ENCODE measurements at regions not wholly inside any gene's neighbourhood (a gene's known extent, or its start where the extent isn't known, plus 50 kb on each side); places are given as distances from the start of the nearest gene placed in this dataset.
"Not testable (repeated sequence)": the region's sequence is repeated elsewhere in the genome, so short reads cannot be mapped to it uniquely, and the experiment has no call there.

DNA sequence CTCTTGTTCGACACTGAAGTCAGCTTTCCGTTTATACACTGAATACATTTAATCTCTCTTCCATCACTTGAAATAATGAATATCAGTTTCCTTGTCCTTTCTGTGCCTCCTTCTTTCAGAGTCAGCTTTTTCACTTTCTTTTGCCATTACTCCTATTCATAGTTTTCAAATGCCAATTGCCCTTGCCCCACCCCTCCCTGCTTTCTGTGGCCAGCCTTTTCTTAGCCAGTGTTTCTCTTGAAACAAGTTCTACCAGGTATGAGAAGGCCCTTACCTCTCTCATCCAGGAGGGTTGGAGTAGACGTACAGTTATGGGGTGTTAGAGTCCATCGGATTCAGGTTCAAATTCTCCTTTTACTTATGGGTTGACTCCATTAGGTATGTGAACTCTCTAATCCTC lies 574.7 kb upstream of the SEMA6A start:
- DNase-seq = no peak
- Histone ChIP-seq H3K27me3 (no peaks in the 10 kb centered on the region), H3K36me3 (no peaks in the 10 kb centered on the region), H3K9me3 (no peaks in the 10 kb centered on the region), H3K4me3 (no peak overlapping the region)

GRCh38 chr5:117144086-117144485 lies 569.5 kb upstream of the SEMA6A start:
- Histone ChIP-seq H3K27me3 (no peaks in the 10 kb centered on the region), H3K9me3 (no peaks in the 10 kb centered on the region), H3K4me3 (no peak overlapping the region), H3K36me3 (no peaks in the 10 kb centered on the region)
- no peak for DNase-seq

DNA sequence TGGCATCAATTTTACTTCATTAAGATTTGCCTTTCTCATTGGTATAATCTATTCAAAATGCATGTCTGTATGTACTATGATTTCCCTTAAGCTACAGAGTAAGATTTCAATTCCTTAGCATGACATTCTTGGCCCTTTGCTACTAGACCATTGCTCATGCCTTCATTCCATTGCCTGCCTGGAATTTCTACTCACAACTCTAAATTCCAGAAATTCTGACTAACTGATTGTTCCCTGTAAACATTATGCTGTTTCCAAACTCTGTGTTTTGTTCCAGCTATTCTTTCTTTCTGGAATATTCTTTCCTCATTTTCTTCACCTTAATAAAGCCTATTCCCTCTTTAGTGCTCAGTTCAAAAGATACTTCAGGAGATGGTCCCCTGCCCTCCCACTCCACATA lies 568.8 kb upstream of the SEMA6A start:
- H3K9me3 ChIP-seq = no peaks in the 10 kb centered on the region
- no peak for DNase-seq
- H3K27me3 ChIP-seq = no peaks in the 10 kb centered on the region

GRCh38 chr5:117138523-117138922 lies 563.9 kb upstream of the SEMA6A start:
- Histone ChIP-seq H3K4me3 (no peak overlapping the region), H3K9me3 (no peaks in the 10 kb centered on the region), H3K36me3 (no peaks in the 10 kb centered on the region), H3K27me3 (no peaks in the 10 kb centered on the region)
- DNase-seq = no peak

More for the DNA sequence above, 568.8 kb upstream of the SEMA6A start:
- no peaks in the 10 kb centered on the region for H3K36me3 ChIP-seq
- no peak overlapping the region for H3K4me3 ChIP-seq

GRCh38 chr5:117135851-117136250 lies 561.2 kb upstream of the SEMA6A start:
- H3K4me3 ChIP-seq = no peak overlapping the region
- no peak for DNase-seq
- no peaks in the 10 kb centered on the region for H3K27me3 ChIP-seq
- no peaks in the 10 kb centered on the region for H3K36me3 ChIP-seq
- H3K9me3 ChIP-seq = no peaks in the 10 kb centered on the region

DNA sequence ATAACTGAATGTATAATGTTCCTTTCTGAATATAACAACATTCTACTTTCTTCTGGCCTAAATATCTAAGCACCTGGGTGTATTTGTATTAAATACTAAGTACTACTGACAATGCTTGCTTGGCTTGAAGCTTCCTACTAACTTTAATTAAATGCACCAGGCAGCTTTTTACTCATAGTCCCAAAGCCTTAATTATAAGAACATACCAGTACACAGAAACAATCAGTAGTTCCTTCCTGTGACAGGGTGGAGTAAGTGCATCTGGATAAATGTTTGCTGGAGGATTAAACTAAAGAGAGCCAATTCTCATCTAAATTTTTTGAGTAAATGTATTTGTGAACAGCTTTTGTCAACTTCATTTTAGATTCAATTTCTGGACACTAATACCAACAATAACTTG lies 558.6 kb upstream of the SEMA6A start:
- no peak for DNase-seq
- no peaks in the 10 kb centered on the region for H3K36me3 ChIP-seq

DNA sequence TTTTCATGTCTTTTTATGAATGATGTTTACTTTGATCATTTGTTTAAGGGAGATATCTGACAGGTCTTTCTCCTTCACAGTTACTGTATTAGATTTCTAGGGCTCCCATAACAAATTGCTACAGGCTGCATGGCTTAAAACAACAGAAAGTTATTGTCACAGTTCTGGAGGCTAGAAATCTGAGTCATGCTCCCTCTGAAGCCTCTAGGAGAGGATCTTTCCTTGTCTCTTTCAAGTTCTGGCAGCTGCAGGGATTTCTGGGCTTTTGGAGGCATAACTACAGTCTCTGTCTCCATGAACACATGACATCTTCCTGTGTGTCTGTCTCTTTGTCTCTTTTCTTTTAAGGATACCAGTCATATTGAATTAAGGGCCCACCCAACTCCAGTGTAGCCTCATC lies 557.3 kb upstream of the SEMA6A start:
- no peak for DNase-seq
- H3K36me3 ChIP-seq = no peaks in the 10 kb centered on the region
- H3K4me3 ChIP-seq = no peak overlapping the region
- no peaks in the 10 kb centered on the region for H3K9me3 ChIP-seq
- no peaks in the 10 kb centered on the region for H3K27me3 ChIP-seq

More for the DNA sequence above, 558.6 kb upstream of the SEMA6A start:
- Histone ChIP-seq H3K27me3 (no peaks in the 10 kb centered on the region), H3K4me3 (no peak overlapping the region), H3K9me3 (no peaks in the 10 kb centered on the region)

GRCh38 chr5:117131048-117131679 lies 556.5 kb upstream of the SEMA6A start:
- no peak for DNase-seq
- no peaks in the 10 kb centered on the region for H3K9me3 ChIP-seq
- no peaks in the 10 kb centered on the region for H3K27me3 ChIP-seq
- no peaks in the 10 kb centered on the region for H3K36me3 ChIP-seq
- H3K4me3 ChIP-seq = no peak overlapping the region

DNA sequence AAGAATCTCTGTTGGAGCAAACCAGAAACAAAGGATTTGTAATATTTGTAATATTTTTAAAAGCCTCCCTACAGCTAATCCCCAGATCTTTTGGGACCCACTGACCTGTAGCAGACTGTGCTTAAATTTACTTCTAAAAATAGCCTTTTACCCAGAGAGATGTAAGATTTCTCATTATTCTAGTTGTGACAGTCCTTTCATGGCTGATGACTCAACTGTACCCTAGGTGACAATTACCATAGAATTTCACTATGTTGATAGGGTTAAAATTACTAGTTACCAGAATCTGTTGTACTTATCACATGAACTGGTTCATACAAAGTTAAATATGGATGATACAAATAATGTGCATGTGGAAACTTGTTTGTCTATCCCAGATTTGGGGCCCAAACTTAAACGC lies 543.9 kb upstream of the SEMA6A start:
- no peaks in the 10 kb centered on the region for H3K9me3 ChIP-seq
- no peaks in the 10 kb centered on the region for H3K36me3 ChIP-seq
- DNase-seq = no peak
- H3K4me3 ChIP-seq = no peak overlapping the region
- H3K27me3 ChIP-seq = no peaks in the 10 kb centered on the region

GRCh38 chr5:117117314-117117713 lies 542.7 kb upstream of the SEMA6A start:
- H3K36me3 ChIP-seq, H3K4me3 ChIP-seq, DNase-seq, H3K27me3 ChIP-seq, H3K9me3 ChIP-seq: not testable (repeated sequence)

GRCh38 chr5:117110548-117110947 lies 535.9 kb upstream of the SEMA6A start:
- Histone ChIP-seq H3K9me3 (no peaks in the 10 kb centered on the region), H3K4me3 (no peak overlapping the region), H3K27me3 (no peaks in the 10 kb centered on the region), H3K36me3 (no peaks in the 10 kb centered on the region)
- no peak for DNase-seq

- no peak for DNase-seq
- Histone ChIP-seq H3K27me3 (no peaks in the 10 kb centered on the region), H3K36me3 (no peaks in the 10 kb centered on the region), H3K9me3 (no peaks in the 10 kb centered on the region), H3K4me3 (no peak overlapping the region)
Measured at GRCh38 chr5:117107859-117108258, 533.2 kb upstream of the SEMA6A start.

- Histone ChIP-seq H3K36me3 (no peaks in the 10 kb centered on the region), H3K9me3 (no peaks in the 10 kb centered on the region), H3K4me3 (no peak overlapping the region), H3K27me3 (no peaks in the 10 kb centered on the region)
- no peak for DNase-seq
Measured at GRCh38 chr5:117103703-117104102, 529.1 kb upstream of the SEMA6A start.

DNA sequence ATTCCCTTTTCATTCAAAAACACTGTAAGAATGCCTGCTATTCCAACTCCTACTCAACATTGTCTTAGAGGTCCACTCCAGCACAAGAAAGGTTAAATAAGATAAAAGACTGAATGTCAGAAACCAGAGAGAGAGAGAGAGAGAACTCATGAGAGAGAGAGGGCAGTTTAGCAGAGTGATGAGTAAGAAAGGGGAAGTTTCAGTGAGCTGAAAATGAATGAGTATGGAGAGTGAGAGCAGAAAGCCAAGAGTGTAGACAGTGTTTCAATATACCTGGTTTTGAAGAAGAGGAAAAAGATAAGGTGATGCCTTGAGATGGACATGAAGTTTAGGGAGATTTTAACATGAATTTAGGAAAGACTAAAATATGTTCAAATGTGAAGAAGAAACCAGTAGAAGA lies 528.0 kb upstream of the SEMA6A start:
- no peak for DNase-seq
- H3K4me3 ChIP-seq = no peak overlapping the region
- no peaks in the 10 kb centered on the region for H3K27me3 ChIP-seq

DNA sequence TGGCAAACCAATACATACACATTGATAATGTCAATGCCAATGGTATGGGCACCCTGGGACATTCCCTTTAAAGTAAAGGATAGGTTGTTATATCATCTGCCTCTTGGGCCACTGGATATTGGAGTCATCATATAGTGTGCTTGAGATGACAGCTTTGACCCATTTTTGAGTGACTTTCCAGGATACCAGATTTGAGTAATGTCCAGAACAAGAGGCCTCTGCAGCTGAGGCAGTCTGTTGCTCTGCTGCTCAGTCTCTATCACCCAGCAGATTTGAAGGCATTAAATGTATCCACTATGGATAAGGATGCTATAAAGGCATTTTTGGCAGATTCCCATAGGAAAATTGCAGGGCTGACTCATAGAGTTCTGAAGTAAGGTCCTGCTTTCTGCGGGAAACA lies 525.6 kb upstream of the SEMA6A start:
- no peak overlapping the region for H3K4me3 ChIP-seq
- no peaks in the 10 kb centered on the region for H3K36me3 ChIP-seq

More for the DNA sequence above, 528.0 kb upstream of the SEMA6A start:
- Histone ChIP-seq H3K9me3 (no peaks in the 10 kb centered on the region), H3K36me3 (no peaks in the 10 kb centered on the region)

GRCh38 chr5:117098094-117098493 lies 523.5 kb upstream of the SEMA6A start:
- no peak overlapping the region for H3K4me3 ChIP-seq
- no peaks in the 10 kb centered on the region for H3K27me3 ChIP-seq
- H3K36me3 ChIP-seq = no peaks in the 10 kb centered on the region
- DNase-seq = no peak
- H3K9me3 ChIP-seq = no peaks in the 10 kb centered on the region

More for the DNA sequence above, 525.6 kb upstream of the SEMA6A start:
- DNase-seq = no peak
- H3K27me3 ChIP-seq = no peaks in the 10 kb centered on the region
- H3K9me3 ChIP-seq = no peaks in the 10 kb centered on the region

- no peak overlapping the region for H3K4me3 ChIP-seq
- H3K36me3 ChIP-seq = no peaks in the 10 kb centered on the region
- DNase-seq = no peak
- H3K9me3 ChIP-seq = no peaks in the 10 kb centered on the region
- H3K27me3 ChIP-seq = no peaks in the 10 kb centered on the region
Measured at GRCh38 chr5:117095346-117096332, 521.0 kb upstream of the SEMA6A start.
